ENCODE measurements at regions not wholly inside any gene's neighbourhood (a gene's known extent, or its start where the extent isn't known, plus 50 kb on each side); places are given as distances from the start of the nearest gene placed in this dataset.

- no TSS peak for BruUV-seq (replicated peaks)
- intact Hi-C loops (cut with micrococcal nuclease; ENCODE audit: unreplicated experiment), result no loop called here
- Mint-ChIP-seq H3K9me3 (ENCODE audit: unreplicated experiment) (no peaks in the 10 kb centered on the region), H3K36me3 (ENCODE audit: insufficient read depth, unreplicated experiment) (no peaks in the 10 kb centered on the region), H3K27ac (ENCODE audit: unreplicated experiment) (no peak overlapping the region), H3K27me3 (ENCODE audit: insufficient read depth, unreplicated experiment) (peaks cover 8% of the 10 kb centered on the region), H3K4me1 (ENCODE audit: low read depth, unreplicated experiment) (no peaks in the 10 kb centered on the region), H3K4me3 (ENCODE audit: unreplicated experiment) (no peak overlapping the region)
- Histone ChIP-seq H3K36me3 (ENCODE audit: control insufficient read depth, insufficient read depth, low read length) (no peaks in the 10 kb centered on the region), H3K27me3 (replicated peaks; ENCODE audit: control insufficient read depth, insufficient read depth, low read length) (no peaks in the 10 kb centered on the region), H3K4me1 (no peaks in the 10 kb centered on the region), H3K9me3 (no peaks in the 10 kb centered on the region), H3K4me3 (ENCODE audit: low read depth, low read length) (no peak overlapping the region)
- ChIA-PET CTCF (no interaction called here), POLR2A (no interaction called here)
- TF ChIP-seq, protein P1, sequence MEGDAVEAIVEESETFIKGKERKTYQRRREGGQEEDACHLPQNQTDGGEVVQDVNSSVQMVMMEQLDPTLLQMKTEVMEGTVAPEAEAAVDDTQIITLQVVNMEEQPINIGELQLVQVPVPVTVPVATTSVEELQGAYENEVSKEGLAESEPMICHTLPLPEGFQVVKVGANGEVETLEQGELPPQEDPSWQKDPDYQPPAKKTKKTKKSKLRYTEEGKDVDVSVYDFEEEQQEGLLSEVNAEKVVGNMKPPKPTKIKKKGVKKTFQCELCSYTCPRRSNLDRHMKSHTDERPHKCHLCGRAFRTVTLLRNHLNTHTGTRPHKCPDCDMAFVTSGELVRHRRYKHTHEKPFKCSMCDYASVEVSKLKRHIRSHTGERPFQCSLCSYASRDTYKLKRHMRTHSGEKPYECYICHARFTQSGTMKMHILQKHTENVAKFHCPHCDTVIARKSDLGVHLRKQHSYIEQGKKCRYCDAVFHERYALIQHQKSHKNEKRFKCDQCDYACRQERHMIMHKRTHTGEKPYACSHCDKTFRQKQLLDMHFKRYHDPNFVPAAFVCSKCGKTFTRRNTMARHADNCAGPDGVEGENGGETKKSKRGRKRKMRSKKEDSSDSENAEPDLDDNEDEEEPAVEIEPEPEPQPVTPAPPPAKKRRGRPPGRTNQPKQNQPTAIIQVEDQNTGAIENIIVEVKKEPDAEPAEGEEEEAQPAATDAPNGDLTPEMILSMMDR (IDR thresholded peaks at IDR 0.05; ENCODE audit: insufficient read depth in 1 of 2, low read depth in 1 of 2, low read length in 1 of 2, severe bottlenecking in 1 of 2, unreplicated experiment in 1 of 2), result no peak
- DNase-seq, result no peak
These were observed 57.1 kb downstream of the HLA-A start for GRCh38 chr6:29999416-29999815.

DNA sequence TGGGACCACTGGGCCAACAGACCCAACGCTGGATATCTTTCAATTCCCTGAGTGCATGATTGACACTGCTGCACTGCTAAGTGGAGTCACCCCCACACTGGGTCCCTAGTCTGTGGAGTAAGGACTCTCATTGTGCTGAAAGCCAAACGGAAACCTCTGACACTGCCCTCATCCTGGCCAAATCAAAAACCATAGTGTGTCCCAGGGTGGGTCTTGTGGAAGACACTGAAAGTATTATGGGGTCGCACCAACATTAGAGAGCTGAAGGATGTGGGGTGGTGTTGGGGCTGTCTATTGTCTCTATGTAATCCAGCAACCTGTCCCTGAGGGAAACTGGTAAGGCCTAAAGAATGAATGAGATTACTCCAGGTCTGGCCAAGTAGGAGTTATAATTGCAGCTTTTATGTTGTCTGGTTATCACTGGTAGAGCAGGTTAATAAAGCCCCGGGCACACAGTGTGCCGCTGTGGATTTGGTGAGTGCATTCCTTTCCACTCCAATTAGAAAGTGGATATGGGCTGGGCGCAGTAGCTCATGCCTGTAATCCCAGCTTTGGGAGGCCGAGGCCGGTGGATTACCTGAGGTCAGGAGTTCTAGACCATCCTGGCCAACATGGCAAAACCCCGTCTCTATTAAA, 57.9 kb downstream of the HLA-A start:
- CTCF ChIA-PET, result no interaction called here

GRCh38 chr6:30002871-30003270, 58.2 kb upstream of the POLR1H start:
- no peaks in the 10 kb centered on the region for H3K4me1 Mint-ChIP-seq (ENCODE audit: low read depth, unreplicated experiment)
- intact Hi-C loops (cut with micrococcal nuclease; ENCODE audit: unreplicated experiment), result loop anchor here (10.0 kb wide), 1 partner anchor 258 kb away; no protein-coding TSS in a partner anchor
- CTCF ChIA-PET, result no interaction called here
- no peak overlapping the region for H3K27ac Mint-ChIP-seq (ENCODE audit: unreplicated experiment)
- 0 out of 2 replicates have a peak, but pooled peaks cover 11% of the 10 kb centered on the region for H3K4me1 ChIP-seq
- no peak for DNase-seq
- no peak overlapping the region for H3K4me3 ChIP-seq (ENCODE audit: low read depth, low read length)
- H3K4me3 Mint-ChIP-seq (ENCODE audit: unreplicated experiment), result no peak overlapping the region
- H3K36me3 Mint-ChIP-seq (ENCODE audit: insufficient read depth, unreplicated experiment), result no peaks in the 10 kb centered on the region
- no peaks in the 10 kb centered on the region for H3K36me3 ChIP-seq (ENCODE audit: control insufficient read depth, insufficient read depth, low read length)
- POLR2A ChIA-PET, result no interaction called here
- no peaks in the 10 kb centered on the region for H3K9me3 Mint-ChIP-seq (ENCODE audit: unreplicated experiment)
- no TSS peak for BruUV-seq (replicated peaks)
- peaks cover 7% of the 10 kb centered on the region for H3K27me3 Mint-ChIP-seq (ENCODE audit: insufficient read depth, unreplicated experiment)
- H3K27me3 ChIP-seq (replicated peaks; ENCODE audit: control insufficient read depth, insufficient read depth, low read length), result no peaks in the 10 kb centered on the region
- no peaks in the 10 kb centered on the region for H3K9me3 ChIP-seq
- TF ChIP-seq, protein P1 (IDR thresholded peaks at IDR 0.05; ENCODE audit: insufficient read depth in 1 of 2, low read depth in 1 of 2, low read length in 1 of 2, severe bottlenecking in 1 of 2, unreplicated experiment in 1 of 2), result no peak

More for the DNA sequence above, 57.9 kb downstream of the HLA-A start:
- no peak for DNase-seq
- no TSS peak for BruUV-seq (replicated peaks)
- Mint-ChIP-seq H3K9me3 (ENCODE audit: unreplicated experiment) (no peaks in the 10 kb centered on the region), H3K36me3 (ENCODE audit: insufficient read depth, unreplicated experiment) (no peaks in the 10 kb centered on the region), H3K27me3 (ENCODE audit: insufficient read depth, unreplicated experiment) (peaks cover 11% of the 10 kb centered on the region), H3K4me3 (ENCODE audit: unreplicated experiment) (no peak overlapping the region), H3K4me1 (ENCODE audit: low read depth, unreplicated experiment) (no peaks in the 10 kb centered on the region), H3K27ac (ENCODE audit: unreplicated experiment) (no peak overlapping the region)
- no peaks in the 10 kb centered on the region for H3K9me3 ChIP-seq
- H3K36me3 ChIP-seq (ENCODE audit: control insufficient read depth, insufficient read depth, low read length), result no peaks in the 10 kb centered on the region
- H3K4me1 ChIP-seq, result no peaks in the 10 kb centered on the region
- H3K4me3 ChIP-seq (ENCODE audit: low read depth, low read length), result no peak overlapping the region
- POLR2A ChIA-PET, result no interaction called here
- intact Hi-C loops (cut with micrococcal nuclease; ENCODE audit: unreplicated experiment), result loop anchor here (10.0 kb wide), 1 partner anchor 255 kb away; no protein-coding TSS in a partner anchor
- H3K27me3 ChIP-seq (replicated peaks; ENCODE audit: control insufficient read depth, insufficient read depth, low read length), result no peaks in the 10 kb centered on the region
- TF ChIP-seq, protein P1 (IDR thresholded peaks at IDR 0.05; ENCODE audit: insufficient read depth in 1 of 2, low read depth in 1 of 2, low read length in 1 of 2, severe bottlenecking in 1 of 2, unreplicated experiment in 1 of 2), result no peak
